ENCODE measurements at regions not wholly inside any gene's neighbourhood (a gene's known extent, or its start where the extent isn't known, plus 50 kb on each side); places are given as distances from the start of the nearest gene placed in this dataset.

- TF ChIP-seq CTCF (IDR thresholded peaks at IDR 0.05) (no peak), POLR2AphosphoS5 (IDR thresholded peaks at IDR 0.05) (no peak), POLR2A (IDR thresholded peaks at IDR 0.05) (no peak)
Measured at GRCh38 chr3:28739647-28740046, 391.0 kb upstream of the AZI2 start.

Measured in upper lobe of left lung (tissue), 4 donors.